SU-DHL-6 (cell line): ENCODE measurements at regions not wholly inside any gene's neighbourhood (a gene's known extent, or its start where the extent isn't known, plus 50 kb on each side); places are given as distances from the start of the nearest gene placed in this dataset.

Source experiments
- H2AFZ ChIP-seq: fragments of 200-600 bp; sonication (generic); 2 replicates; pipeline ENCODE4 v1.6.1; 2014; ENCODE audit warnings: low read depth, mild to moderate bottlenecking, moderate library complexity, mixed read lengths, antibody characterized with exemption, low read length; ENCODE audit not compliant: severe bottlenecking
- H3F3A ChIP-seq: fragments of 200-600 bp; shearing (Covaris generic); 2 replicates; pipeline ENCODE4 v1.6.0; 2016; ENCODE audit warnings: antibody characterized with exemption, mild to moderate bottlenecking; ENCODE audit not compliant: insufficient read depth
- H3K27ac ChIP-seq: fragments of 200-600 bp; sonication (generic); 2 replicates; pipeline ENCODE4 v1.5.1; 2016; ENCODE audit warnings: low read depth, mild to moderate bottlenecking, low read length, moderate library complexity, mixed read lengths
- H3K27me3 ChIP-seq: fragments of 200-600 bp; sonication (generic), shearing (Covaris generic); 2 replicates; pipeline ENCODE4 v1.6.0; 2014; ENCODE audit warnings: mild to moderate bottlenecking, low read length
- H3K36me3 ChIP-seq: fragments of 200-600 bp; sonication (generic); 2 replicates; pipeline ENCODE4 v1.6.1; 2014; ENCODE audit warnings: mild to moderate bottlenecking, low read length, mixed read lengths
- H3K4me2 ChIP-seq: fragments of 300-600, 200-600 bp; shearing (Covaris generic), sonication (generic); 2 replicates; pipeline ENCODE4 v1.6.0; 2014; ENCODE audit warnings: low read length, low read depth, mild to moderate bottlenecking; ENCODE audit not compliant: poor library complexity, severe bottlenecking
- H3K4me3 ChIP-seq: fragments of 200-600 bp; sonication (generic); 2 replicates; pipeline ENCODE4 v1.5.1; 2014; ENCODE audit warnings: antibody characterized with exemption, low read length, mild to moderate bottlenecking, mixed read lengths; ENCODE audit not compliant: insufficient read depth, poor library complexity, severe bottlenecking
- H3K79me2 ChIP-seq: fragments of 200-600 bp; sonication (generic); 2 replicates; pipeline ENCODE4 v1.6.1; 2014; ENCODE audit warnings: mild to moderate bottlenecking, low read length, moderate library complexity; ENCODE audit not compliant: insufficient read depth
- H3K9ac ChIP-seq: fragments of 200-600 bp; sonication (generic); 2 replicates; pipeline ENCODE4 v1.7.0; 2014; ENCODE audit warnings: mild to moderate bottlenecking, low read length
- H3K9me2 ChIP-seq: fragments of 200-600 bp; sonication (generic); replicated peaks from 2 replicates; pipeline ENCODE4 v1.6.1; 2014; ENCODE audit warnings: low read length; ENCODE audit not compliant: insufficient read depth
- H3K9me3 ChIP-seq: fragments of 200-600 bp; sonication (generic); 2 replicates; pipeline ENCODE4 v1.6.1; 2014; ENCODE audit warnings: low read length, mixed read lengths; ENCODE audit not compliant: insufficient read depth
- H4K20me1 ChIP-seq: fragments of 200-600 bp; sonication (generic); 2 replicates; pipeline ENCODE4 v1.6.1; 2014; ENCODE audit warnings: low read depth, mild to moderate bottlenecking, antibody characterized with exemption, low read length, moderate library complexity, mixed read lengths
- EZH2phosphoT487 ChIP-seq: fragments of 200-600 bp; sonication (generic), shearing (Covaris generic); conservative IDR thresholded peaks from 2 replicates; pipeline ENCODE4 v1.6.1; 2018; ENCODE audit warnings: mild to moderate bottlenecking, antibody characterized with exemption, low read length, moderate library complexity, mixed read lengths
- TF ChIP-seq, protein P1 (sequence below): fragments of 200-600 bp; sonication (generic); IDR thresholded peaks from one replicate; pipeline ENCODE4 v1.5.1; 2017; ENCODE audit warnings: antibody characterized with exemption, mild to moderate bottlenecking, low read length, moderate library complexity; ENCODE audit not compliant: insufficient read depth, poor library complexity, severe bottlenecking

DNA sequence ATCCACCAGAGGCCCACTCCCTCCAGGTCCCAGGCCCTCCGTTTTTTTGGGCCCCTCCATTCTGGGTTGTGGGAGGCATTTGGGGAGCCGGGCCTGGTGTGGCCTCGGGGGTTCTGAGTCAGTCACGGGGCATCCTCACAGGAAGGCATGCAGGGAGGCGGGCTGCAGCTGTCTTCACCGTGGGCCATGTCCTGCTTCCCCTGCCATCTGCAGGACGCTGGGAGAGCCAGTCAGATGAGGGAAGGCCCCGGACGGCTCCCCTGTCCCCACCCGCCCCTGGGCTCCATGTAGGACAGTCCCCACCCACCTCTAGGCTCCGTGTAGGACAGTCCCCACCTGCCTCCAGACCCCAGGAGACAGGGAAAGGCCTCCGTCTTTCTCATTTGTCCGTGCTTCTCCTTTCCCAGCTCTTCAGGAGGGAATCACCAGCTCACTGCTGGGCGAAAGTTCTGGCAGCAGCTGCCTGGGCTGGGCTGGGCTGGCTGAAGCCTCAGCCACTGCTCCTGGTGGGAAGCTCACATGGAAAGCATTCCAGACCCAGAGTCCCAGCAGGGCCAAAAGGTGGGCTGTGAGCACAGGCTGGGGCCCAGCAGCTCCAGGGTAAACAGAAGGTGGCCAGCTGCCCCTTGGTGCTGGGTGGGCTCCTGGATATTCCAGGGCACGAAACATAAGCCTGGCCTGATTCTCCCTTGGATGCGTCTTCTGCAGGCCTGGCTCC is 217.8 kb downstream of the KIF26A start:
- H3K4me3 ChIP-seq, result no peak overlapping the region
- TF ChIP-seq, protein P1, sequence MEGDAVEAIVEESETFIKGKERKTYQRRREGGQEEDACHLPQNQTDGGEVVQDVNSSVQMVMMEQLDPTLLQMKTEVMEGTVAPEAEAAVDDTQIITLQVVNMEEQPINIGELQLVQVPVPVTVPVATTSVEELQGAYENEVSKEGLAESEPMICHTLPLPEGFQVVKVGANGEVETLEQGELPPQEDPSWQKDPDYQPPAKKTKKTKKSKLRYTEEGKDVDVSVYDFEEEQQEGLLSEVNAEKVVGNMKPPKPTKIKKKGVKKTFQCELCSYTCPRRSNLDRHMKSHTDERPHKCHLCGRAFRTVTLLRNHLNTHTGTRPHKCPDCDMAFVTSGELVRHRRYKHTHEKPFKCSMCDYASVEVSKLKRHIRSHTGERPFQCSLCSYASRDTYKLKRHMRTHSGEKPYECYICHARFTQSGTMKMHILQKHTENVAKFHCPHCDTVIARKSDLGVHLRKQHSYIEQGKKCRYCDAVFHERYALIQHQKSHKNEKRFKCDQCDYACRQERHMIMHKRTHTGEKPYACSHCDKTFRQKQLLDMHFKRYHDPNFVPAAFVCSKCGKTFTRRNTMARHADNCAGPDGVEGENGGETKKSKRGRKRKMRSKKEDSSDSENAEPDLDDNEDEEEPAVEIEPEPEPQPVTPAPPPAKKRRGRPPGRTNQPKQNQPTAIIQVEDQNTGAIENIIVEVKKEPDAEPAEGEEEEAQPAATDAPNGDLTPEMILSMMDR, result no peak
- no peak for TF ChIP-seq EZH2phosphoT487
- no peak overlapping the region for H3K4me2 ChIP-seq
- no peaks in the 10 kb centered on the region for H3K79me2 ChIP-seq
- H3K36me3 ChIP-seq, result no peaks in the 10 kb centered on the region
- no peaks in the 10 kb centered on the region for H3K9me2 ChIP-seq
- no peak overlapping the region for H2AFZ ChIP-seq
- H3K9ac ChIP-seq, result no peak overlapping the region
- no peaks in the 10 kb centered on the region; the same call in 1 of the 2 replicates for H3K27me3 ChIP-seq
- no peaks in the 10 kb centered on the region for H3F3A ChIP-seq
- H3K9me3 ChIP-seq, result no peaks in the 10 kb centered on the region
- H3K27ac ChIP-seq, result no peak overlapping the region
- no peaks in the 10 kb centered on the region for H4K20me1 ChIP-seq

DNA sequence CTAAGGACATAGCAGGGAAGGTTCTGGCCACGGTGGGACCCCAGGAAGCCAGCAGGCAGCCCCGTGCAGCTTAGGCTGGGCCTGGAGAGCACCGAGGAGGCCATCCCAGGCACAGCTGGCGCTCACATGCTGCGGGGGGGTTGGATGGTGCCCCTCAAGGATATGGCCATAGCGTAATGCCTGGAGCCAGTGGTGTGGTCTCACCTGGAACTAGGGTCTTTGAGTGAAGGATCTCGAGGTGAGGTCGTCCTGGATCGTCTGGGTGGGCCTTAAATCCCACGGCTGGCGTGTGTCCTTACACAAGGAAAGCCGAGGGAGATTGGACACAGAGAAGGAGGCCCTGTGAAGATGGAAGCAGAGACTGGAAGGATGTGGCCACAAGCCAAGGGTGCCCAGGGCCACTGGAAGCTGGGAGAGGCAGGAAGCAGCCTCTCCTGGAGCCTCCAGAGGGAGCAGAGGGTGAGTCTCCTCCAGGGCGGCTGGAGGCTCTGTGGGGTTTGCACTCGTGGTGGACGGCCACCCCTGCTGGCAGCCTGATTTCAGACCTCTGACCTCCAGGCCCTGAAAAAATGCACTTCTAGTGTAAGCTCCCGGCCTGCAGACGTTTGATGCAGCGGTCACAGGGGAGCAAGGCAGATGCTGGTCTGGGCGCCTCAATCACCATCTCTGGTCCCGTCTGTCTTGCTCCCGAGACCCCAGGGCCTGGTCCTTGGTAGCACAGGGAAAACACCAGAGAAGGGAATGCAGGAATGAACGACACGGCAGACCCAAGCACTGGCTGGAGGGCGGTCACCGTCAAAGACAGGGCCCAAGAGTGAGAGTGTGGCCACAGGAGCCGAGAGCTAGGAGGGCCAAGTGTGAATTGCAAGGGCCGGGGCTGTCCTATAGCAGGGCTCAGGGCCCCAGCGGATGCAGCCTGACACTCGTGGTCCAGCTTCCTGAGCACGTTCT is 218.6 kb downstream of the KIF26A start:
- Histone ChIP-seq H4K20me1 (no peaks in the 10 kb centered on the region), H3K79me2 (no peaks in the 10 kb centered on the region), H3K9me2 (no peaks in the 10 kb centered on the region), H3K36me3 (no peaks in the 10 kb centered on the region), H3K4me3 (no peak overlapping the region), H3F3A (no peaks in the 10 kb centered on the region), H3K27me3 (no peaks in the 10 kb centered on the region), H3K4me2 (no peak overlapping the region), H3K9me3 (no peaks in the 10 kb centered on the region), H3K9ac (no peak overlapping the region), H2AFZ (no peak overlapping the region), H3K27ac (no peak overlapping the region)
- TF ChIP-seq, protein P1, result no peak
- TF ChIP-seq EZH2phosphoT487, result no peak

DNA sequence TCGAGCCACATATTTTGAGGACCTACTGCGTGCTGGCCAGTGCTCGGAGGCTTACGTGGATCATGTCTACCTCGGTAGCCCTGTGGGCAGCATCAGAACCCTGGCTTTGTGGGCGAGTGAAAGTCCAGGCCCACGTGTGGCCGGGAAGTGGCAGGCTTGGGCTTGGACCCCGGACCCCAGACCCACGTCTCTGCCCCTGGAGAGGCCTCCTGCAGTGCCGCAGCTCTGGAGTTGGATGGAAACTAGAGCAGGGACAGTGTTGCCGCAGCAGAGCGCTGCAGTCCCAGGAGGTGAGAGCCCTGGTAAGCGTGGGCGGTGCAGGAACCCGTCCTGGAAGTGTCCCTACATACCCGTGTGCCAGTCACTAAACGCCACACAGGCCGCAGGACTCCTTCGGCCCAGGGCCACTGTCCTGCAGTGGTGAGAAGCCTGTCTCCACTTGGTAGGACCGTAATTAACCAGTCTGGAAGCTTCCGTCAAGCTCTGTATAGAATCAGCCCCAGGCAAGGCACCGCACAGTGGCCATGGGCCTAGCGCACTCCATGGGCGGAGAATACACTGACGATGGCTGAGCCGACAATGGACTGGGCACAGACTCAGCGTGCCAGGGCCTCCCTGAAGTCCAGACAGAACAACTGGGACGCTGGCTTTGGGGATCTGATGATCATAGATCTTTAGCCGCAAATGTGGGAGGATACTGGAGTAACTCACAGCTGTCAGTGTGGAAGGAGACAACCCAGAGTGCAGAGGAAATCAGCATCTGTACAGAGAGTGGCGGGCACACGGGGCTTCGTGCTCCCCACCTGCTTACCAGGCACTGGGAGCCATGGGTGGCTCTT is 219.5 kb downstream of the KIF26A start:
- Histone ChIP-seq H2AFZ (no peak overlapping the region), H3K27ac (no peak overlapping the region), H3K4me3 (no peak overlapping the region), H3K9me2 (no peaks in the 10 kb centered on the region), H3K79me2 (no peaks in the 10 kb centered on the region), H3K4me2 (no peak overlapping the region), H3F3A (no peaks in the 10 kb centered on the region), H3K9me3 (no peaks in the 10 kb centered on the region), H4K20me1 (no peaks in the 10 kb centered on the region), H3K27me3 (no peaks in the 10 kb centered on the region), H3K36me3 (no peaks in the 10 kb centered on the region), H3K9ac (no peak overlapping the region)
- TF ChIP-seq, protein P1, result no peak
- TF ChIP-seq EZH2phosphoT487, result no peak
